ENCODE measurements at regions not wholly inside any gene's neighbourhood (a gene's known extent, or its start where the extent isn't known, plus 50 kb on each side); places are given as distances from the start of the nearest gene placed in this dataset.

DNA sequence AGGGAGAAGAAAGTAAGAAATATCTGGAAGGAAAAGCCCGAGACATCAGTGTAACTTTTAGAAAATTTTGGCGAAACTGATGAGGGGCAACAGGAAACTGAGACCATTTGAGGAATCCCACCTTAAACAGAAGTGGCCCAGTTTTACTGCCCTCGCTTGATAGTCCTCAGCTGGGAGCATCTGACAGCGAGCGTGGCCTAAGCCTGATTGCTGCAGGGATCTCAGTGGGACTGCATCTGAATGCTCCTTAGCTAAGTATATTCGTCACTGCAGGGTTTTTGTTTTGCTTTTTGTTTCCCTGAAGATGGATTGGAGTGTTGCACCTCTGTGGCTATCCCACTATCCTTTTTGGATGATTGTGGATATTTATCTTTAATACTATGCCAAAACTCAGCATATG, 262.7 kb upstream of the KLHL1 start:
- no peaks in the 10 kb centered on the region for H3K36me3 ChIP-seq (ENCODE audit: low read length)
- no peak overlapping the region for H3K9ac ChIP-seq (ENCODE audit: low read length)
- H3K9me2 ChIP-seq (replicated peaks; ENCODE audit: insufficient read depth, low read length), result no peaks in the 10 kb centered on the region
- TF ChIP-seq, protein P1, sequence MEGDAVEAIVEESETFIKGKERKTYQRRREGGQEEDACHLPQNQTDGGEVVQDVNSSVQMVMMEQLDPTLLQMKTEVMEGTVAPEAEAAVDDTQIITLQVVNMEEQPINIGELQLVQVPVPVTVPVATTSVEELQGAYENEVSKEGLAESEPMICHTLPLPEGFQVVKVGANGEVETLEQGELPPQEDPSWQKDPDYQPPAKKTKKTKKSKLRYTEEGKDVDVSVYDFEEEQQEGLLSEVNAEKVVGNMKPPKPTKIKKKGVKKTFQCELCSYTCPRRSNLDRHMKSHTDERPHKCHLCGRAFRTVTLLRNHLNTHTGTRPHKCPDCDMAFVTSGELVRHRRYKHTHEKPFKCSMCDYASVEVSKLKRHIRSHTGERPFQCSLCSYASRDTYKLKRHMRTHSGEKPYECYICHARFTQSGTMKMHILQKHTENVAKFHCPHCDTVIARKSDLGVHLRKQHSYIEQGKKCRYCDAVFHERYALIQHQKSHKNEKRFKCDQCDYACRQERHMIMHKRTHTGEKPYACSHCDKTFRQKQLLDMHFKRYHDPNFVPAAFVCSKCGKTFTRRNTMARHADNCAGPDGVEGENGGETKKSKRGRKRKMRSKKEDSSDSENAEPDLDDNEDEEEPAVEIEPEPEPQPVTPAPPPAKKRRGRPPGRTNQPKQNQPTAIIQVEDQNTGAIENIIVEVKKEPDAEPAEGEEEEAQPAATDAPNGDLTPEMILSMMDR (IDR thresholded peaks at IDR 0.05; ENCODE audit: insufficient read depth, low read length, poor library complexity, severe bottlenecking), result no peak
- TF ChIP-seq EZH2phosphoT487 (conservative IDR thresholded peaks at IDR 0.05; ENCODE audit: low read length), result no peak
- H3F3A ChIP-seq (ENCODE audit: insufficient read depth), result no peaks in the 10 kb centered on the region
- H2AFZ ChIP-seq (ENCODE audit: low read depth, low read length, severe bottlenecking), result peak overlapping the region; percentile 48
- no peaks in the 10 kb centered on the region for H3K9me3 ChIP-seq (ENCODE audit: insufficient read depth, low read length)
- H3K27me3 ChIP-seq (ENCODE audit: low read length), result no peaks in the 10 kb centered on the region
- no peaks in the 10 kb centered on the region for H3K79me2 ChIP-seq (ENCODE audit: insufficient read depth, low read length)
- H3K27ac ChIP-seq (ENCODE audit: low read depth, low read length), result no peak overlapping the region
- no peaks in the 10 kb centered on the region for H4K20me1 ChIP-seq (ENCODE audit: low read depth, low read length)
- H3K4me2 ChIP-seq (ENCODE audit: low read depth, low read length, poor library complexity, severe bottlenecking), result no peak overlapping the region
- no peak overlapping the region for H3K4me3 ChIP-seq (ENCODE audit: insufficient read depth, low read length, poor library complexity, severe bottlenecking)

DNA sequence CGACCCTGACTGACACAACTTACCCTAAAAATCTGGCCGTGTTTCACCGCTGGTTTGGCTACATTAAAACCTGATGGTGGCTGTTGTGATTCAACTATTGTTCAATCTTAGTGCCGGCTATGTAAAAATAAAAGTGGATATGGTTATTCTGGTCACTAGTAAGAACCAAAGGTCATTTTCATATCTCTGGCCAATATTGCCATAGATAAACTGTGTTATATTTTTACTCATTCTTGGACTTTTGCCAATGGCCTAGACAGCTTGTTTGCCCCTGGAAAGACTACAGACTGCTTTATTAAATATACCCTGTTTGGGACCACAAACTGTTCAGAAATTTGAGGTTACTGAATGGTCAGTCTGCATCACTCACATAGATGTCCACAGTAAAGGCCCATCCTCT, 258.5 kb upstream of the KLHL1 start:
- Histone ChIP-seq H3F3A (ENCODE audit: insufficient read depth) (no peaks in the 10 kb centered on the region), H3K4me2 (ENCODE audit: low read depth, low read length, poor library complexity, severe bottlenecking) (no peak overlapping the region), H3K4me3 (ENCODE audit: insufficient read depth, low read length, poor library complexity, severe bottlenecking) (no peak overlapping the region), H4K20me1 (ENCODE audit: low read depth, low read length) (no peaks in the 10 kb centered on the region), H3K27ac (ENCODE audit: low read depth, low read length) (no peak overlapping the region), H2AFZ (ENCODE audit: low read depth, low read length, severe bottlenecking) (no peak overlapping the region), H3K9me3 (ENCODE audit: insufficient read depth, low read length) (no peaks in the 10 kb centered on the region), H3K79me2 (ENCODE audit: insufficient read depth, low read length) (no peaks in the 10 kb centered on the region), H3K36me3 (ENCODE audit: low read length) (no peaks in the 10 kb centered on the region), H3K9me2 (replicated peaks; ENCODE audit: insufficient read depth, low read length) (no peaks in the 10 kb centered on the region), H3K27me3 (ENCODE audit: low read length) (no peaks in the 10 kb centered on the region), H3K9ac (ENCODE audit: low read length) (no peak overlapping the region)
- no peak for TF ChIP-seq EZH2phosphoT487 (conservative IDR thresholded peaks at IDR 0.05; ENCODE audit: low read length)
- TF ChIP-seq, protein P1 (IDR thresholded peaks at IDR 0.05; ENCODE audit: insufficient read depth, low read length, poor library complexity, severe bottlenecking), result no peak

DNA sequence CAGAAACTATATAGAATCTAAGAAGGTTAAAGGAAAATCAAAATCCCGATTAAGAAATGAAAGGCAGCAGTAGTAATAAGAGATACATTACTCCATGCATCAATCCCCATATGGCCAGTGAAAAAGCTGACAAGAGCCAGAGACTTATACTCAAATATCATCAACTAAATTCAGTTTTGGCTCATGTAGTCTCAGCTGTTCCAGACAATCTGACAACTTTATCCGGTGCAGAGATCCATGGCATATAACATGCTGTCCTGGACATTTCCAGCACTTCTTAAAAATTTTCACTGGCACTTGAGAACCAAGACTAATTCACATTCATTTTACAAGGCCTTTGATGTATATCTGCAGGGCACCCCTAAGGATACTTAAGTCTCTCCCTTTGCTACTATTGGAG, 255.7 kb upstream of the KLHL1 start:
- Histone ChIP-seq H3F3A (ENCODE audit: insufficient read depth) (no peaks in the 10 kb centered on the region), H3K9ac (ENCODE audit: low read length) (no peak overlapping the region), H2AFZ (ENCODE audit: low read depth, low read length, severe bottlenecking) (no peak overlapping the region), H3K9me2 (replicated peaks; ENCODE audit: insufficient read depth, low read length) (no peaks in the 10 kb centered on the region), H3K36me3 (ENCODE audit: low read length) (no peaks in the 10 kb centered on the region), H3K4me2 (ENCODE audit: low read depth, low read length, poor library complexity, severe bottlenecking) (no peak overlapping the region), H3K4me3 (ENCODE audit: insufficient read depth, low read length, poor library complexity, severe bottlenecking) (no peak overlapping the region), H3K27me3 (ENCODE audit: low read length) (no peaks in the 10 kb centered on the region), H3K27ac (ENCODE audit: low read depth, low read length) (no peak overlapping the region), H3K79me2 (ENCODE audit: insufficient read depth, low read length) (no peaks in the 10 kb centered on the region), H3K9me3 (ENCODE audit: insufficient read depth, low read length) (no peaks in the 10 kb centered on the region), H4K20me1 (ENCODE audit: low read depth, low read length) (no peaks in the 10 kb centered on the region)
- TF ChIP-seq, protein P1 (IDR thresholded peaks at IDR 0.05; ENCODE audit: insufficient read depth, low read length, poor library complexity, severe bottlenecking), result no peak
- no peak for TF ChIP-seq EZH2phosphoT487 (conservative IDR thresholded peaks at IDR 0.05; ENCODE audit: low read length)
